ENCODE measurements at regions not wholly inside any gene's neighbourhood (a gene's known extent, or its start where the extent isn't known, plus 50 kb on each side); places are given as distances from the start of the nearest gene placed in this dataset.

- Histone ChIP-seq H3K27me3 (replicated peaks; ENCODE audit: insufficient read depth) (no peaks in the 10 kb centered on the region), H3K4me3 (no peak overlapping the region), H3K27ac (no peak overlapping the region), H3K4me1 (replicated peaks) (no peaks in the 10 kb centered on the region), H3K9me3 (no peaks in the 10 kb centered on the region), H3K36me3 (no peaks in the 10 kb centered on the region)
- TF ChIP-seq POLR2AphosphoS5 (IDR thresholded peaks at IDR 0.05) (no peak), POLR2A (IDR thresholded peaks at IDR 0.05) (no peak), CTCF (IDR thresholded peaks at IDR 0.05) (no peak)
- 32% methylated on average over 6 of the region's 6 CpGs for WGBS
- DNase-seq (ENCODE audit: low spot score): no peak
- intact Hi-C loops (cut with DNase I): no loop called here
Measured at GRCh38 chr4:13836946-13837912, 209.7 kb upstream of the BOD1L1 start.

GRCh38 chr4:13840502-13841190 lies 213.1 kb upstream of the BOD1L1 start:
- H3K27me3 ChIP-seq (replicated peaks; ENCODE audit: insufficient read depth): no peaks in the 10 kb centered on the region
- H3K4me3 ChIP-seq: no peak overlapping the region
- H3K36me3 ChIP-seq: no peaks in the 10 kb centered on the region
- no peak for TF ChIP-seq CTCF (IDR thresholded peaks at IDR 0.05)
- TF ChIP-seq POLR2AphosphoS5 (IDR thresholded peaks at IDR 0.05): no peak
- TF ChIP-seq POLR2A (IDR thresholded peaks at IDR 0.05): no peak
- H3K27ac ChIP-seq: no peak overlapping the region
- no peaks in the 10 kb centered on the region for H3K9me3 ChIP-seq
- WGBS: 45% methylated on average over 12 of the region's 12 CpGs
- no peaks in the 10 kb centered on the region for H3K4me1 ChIP-seq (replicated peaks)
- intact Hi-C loops (cut with DNase I): no loop called here
- DNase-seq (ENCODE audit: low spot score): no peak

- no peak overlapping the region for H3K27ac ChIP-seq
Measured at GRCh38 chr4:13844740-13845139, 217.2 kb upstream of the BOD1L1 start.

GRCh38 chr4:13849778-13850177 lies 222.3 kb upstream of the BOD1L1 start:
- DNase-seq (ENCODE audit: low spot score): no peak
- Histone ChIP-seq H3K27me3 (replicated peaks; ENCODE audit: insufficient read depth) (no peaks in the 10 kb centered on the region), H3K9me3 (no peaks in the 10 kb centered on the region), H3K4me3 (no peak overlapping the region), H3K27ac (no peak overlapping the region), H3K4me1 (replicated peaks) (no peaks in the 10 kb centered on the region), H3K36me3 (no peaks in the 10 kb centered on the region)
- WGBS: 64% methylated on average over 2 of the region's 2 CpGs
- intact Hi-C loops (cut with DNase I): no loop called here
- TF ChIP-seq POLR2A (IDR thresholded peaks at IDR 0.05) (no peak), CTCF (IDR thresholded peaks at IDR 0.05) (no peak), POLR2AphosphoS5 (IDR thresholded peaks at IDR 0.05) (no peak)

More at GRCh38 chr4:13844740-13845139, 217.2 kb upstream of the BOD1L1 start:
- Histone ChIP-seq H3K27me3 (replicated peaks; ENCODE audit: insufficient read depth) (no peaks in the 10 kb centered on the region), H3K36me3 (no peaks in the 10 kb centered on the region), H3K9me3 (no peaks in the 10 kb centered on the region), H3K4me3 (no peak overlapping the region), H3K4me1 (replicated peaks) (no peaks in the 10 kb centered on the region)
- DNase-seq (ENCODE audit: low spot score): no peak
- WGBS: 57% methylated on average over 1 of the region's 1 CpG
- no peak for TF ChIP-seq CTCF (IDR thresholded peaks at IDR 0.05)
- TF ChIP-seq POLR2AphosphoS5 (IDR thresholded peaks at IDR 0.05): no peak
- no peak for TF ChIP-seq POLR2A (IDR thresholded peaks at IDR 0.05)
- intact Hi-C loops (cut with DNase I): no loop called here
